ENCODE measurements at regions not wholly inside any gene's neighbourhood (a gene's known extent, or its start where the extent isn't known, plus 50 kb on each side); places are given as distances from the start of the nearest gene placed in this dataset.
A peak's percentile ranks its signal among the peaks of the same experiment; 100 is the strongest.

DNA sequence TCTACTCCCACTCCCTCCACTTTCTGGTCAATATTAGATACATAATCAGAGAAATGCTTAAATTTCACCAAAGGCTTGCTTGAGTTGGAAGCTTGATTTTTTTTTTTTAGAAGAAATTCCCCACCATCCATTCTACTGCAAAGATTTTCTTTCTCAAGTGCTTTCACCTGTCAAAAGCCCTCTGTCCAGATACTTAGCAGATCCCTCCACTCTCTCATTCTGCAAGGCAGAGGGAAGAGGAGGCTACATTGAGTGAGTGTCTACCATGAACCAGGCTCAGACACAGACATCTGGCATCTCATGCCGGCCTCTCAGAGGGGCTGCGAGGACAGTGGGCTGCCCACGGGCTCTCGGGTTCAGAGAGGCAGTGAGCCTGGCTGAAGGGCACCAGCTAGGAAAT lies 127.6 kb upstream of the GSC start:
- peaks cover 60% of the 10 kb centered on the region for H3K27me3 ChIP-seq
- DNase-seq (ENCODE audit: low read depth in 1 of 2, low spot score in 1 of 2): peak in 1 of 2 donors; percentile 34
- TF ChIP-seq, protein P1, sequence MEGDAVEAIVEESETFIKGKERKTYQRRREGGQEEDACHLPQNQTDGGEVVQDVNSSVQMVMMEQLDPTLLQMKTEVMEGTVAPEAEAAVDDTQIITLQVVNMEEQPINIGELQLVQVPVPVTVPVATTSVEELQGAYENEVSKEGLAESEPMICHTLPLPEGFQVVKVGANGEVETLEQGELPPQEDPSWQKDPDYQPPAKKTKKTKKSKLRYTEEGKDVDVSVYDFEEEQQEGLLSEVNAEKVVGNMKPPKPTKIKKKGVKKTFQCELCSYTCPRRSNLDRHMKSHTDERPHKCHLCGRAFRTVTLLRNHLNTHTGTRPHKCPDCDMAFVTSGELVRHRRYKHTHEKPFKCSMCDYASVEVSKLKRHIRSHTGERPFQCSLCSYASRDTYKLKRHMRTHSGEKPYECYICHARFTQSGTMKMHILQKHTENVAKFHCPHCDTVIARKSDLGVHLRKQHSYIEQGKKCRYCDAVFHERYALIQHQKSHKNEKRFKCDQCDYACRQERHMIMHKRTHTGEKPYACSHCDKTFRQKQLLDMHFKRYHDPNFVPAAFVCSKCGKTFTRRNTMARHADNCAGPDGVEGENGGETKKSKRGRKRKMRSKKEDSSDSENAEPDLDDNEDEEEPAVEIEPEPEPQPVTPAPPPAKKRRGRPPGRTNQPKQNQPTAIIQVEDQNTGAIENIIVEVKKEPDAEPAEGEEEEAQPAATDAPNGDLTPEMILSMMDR (IDR thresholded peaks at IDR 0.05; ENCODE audit: low read depth, low read length): no peak
- H3K27ac ChIP-seq: no peak overlapping the region
- H3K4me3 ChIP-seq: no peak overlapping the region
- H3K9me3 ChIP-seq (ENCODE audit: low read depth): no peaks in the 10 kb centered on the region
- H3K36me3 ChIP-seq: no peaks in the 10 kb centered on the region
- H3K4me1 ChIP-seq (ENCODE audit: low read depth): no peaks in the 10 kb centered on the region

DNA sequence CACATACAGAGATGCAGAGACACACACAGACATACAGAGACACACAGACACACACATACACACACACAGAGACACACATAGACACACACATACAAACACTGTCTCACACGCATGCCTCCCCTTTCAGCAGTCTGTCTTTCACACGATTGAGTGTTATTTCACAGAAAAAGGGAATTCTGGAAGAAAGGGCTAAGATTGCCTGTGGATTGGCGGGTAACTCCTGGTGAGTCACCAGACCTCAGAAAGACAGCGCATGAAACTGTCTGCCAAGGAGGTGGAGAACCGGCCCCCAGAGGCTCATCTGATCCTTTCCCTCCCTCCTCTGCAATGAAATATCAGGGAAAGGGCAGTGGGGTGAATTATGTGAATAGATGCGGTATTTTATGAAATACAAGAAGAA lies 127.2 kb upstream of the GSC start:
- H3K27ac ChIP-seq: no peak overlapping the region

DNA sequence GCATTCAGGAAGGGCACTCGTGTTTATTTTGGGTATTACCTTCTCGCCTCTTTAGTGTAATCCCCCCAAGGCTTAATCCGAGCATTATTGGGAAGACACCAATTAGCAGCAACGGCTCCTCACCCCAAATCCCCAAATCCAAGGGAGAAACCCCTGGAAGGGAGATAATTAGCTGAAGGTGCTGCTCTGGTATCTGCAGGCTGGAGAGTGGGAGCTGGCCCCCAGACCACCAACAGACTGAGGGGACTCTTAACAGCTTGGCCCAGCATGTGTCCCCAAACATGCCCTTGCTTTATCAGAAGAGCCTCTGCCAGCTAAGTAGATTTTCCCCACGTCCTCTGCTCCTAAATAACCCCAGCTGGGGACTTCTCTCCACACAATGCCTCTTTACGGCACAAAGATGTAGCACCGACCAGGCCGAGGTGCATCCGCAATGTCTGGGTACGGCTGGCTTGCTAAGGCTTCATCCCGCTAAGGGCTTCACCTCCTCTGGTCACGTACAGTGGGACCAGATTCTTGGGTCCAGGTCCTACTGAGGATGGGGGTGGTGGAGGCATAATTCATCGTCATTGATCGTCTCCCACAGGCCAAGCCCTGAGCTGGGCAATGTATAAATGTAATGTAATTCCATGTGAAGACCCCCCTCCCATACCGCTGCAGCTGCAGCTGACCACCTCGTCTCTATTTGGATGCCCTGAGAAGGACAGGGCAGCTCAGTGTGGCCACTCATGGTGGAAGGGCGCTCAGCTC lies 123.7 kb upstream of the GSC start:
- DNase-seq (ENCODE audit: low read depth in 1 of 2, low spot score in 1 of 2): no peak
- H3K27me3 ChIP-seq: peaks cover 42% of the 10 kb centered on the region

More for the DNA sequence above, 127.2 kb upstream of the GSC start:
- Histone ChIP-seq H3K9me3 (ENCODE audit: low read depth) (no peaks in the 10 kb centered on the region), H3K4me1 (ENCODE audit: low read depth) (no peaks in the 10 kb centered on the region), H3K27me3 (peaks cover 56% of the 10 kb centered on the region), H3K36me3 (no peaks in the 10 kb centered on the region), H3K4me3 (no peak overlapping the region)
- TF ChIP-seq, protein P1 (IDR thresholded peaks at IDR 0.05; ENCODE audit: low read depth, low read length): no peak
- DNase-seq (ENCODE audit: low read depth in 1 of 2, low spot score in 1 of 2): peak in 1 of 2 donors; percentile 29

DNA sequence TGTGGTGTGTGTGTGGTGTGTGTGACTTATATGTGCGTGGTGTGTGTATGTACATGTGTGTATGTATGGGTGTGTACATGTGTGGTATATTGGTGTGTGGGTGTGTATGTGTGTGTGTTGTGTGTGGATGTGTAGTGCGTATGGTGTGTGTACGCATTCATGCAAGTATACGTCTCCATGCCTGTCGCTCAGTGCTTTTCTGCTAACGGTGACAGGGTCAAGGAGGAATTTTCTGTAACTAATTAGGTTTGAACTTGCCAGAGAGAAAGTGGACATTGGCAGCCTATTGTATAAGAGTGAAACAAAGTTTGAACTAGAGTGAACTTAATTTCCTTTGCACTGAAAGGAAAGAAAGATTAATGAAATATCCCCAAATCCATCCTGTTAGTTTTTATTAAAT lies 120.9 kb upstream of the GSC start:
- Histone ChIP-seq H3K27ac (no peak overlapping the region), H3K4me3 (no peak overlapping the region), H3K27me3 (peaks cover 17% of the 10 kb centered on the region), H3K4me1 (ENCODE audit: low read depth) (no peaks in the 10 kb centered on the region), H3K36me3 (no peaks in the 10 kb centered on the region), H3K9me3 (ENCODE audit: low read depth) (no peaks in the 10 kb centered on the region)
- TF ChIP-seq, protein P1 (IDR thresholded peaks at IDR 0.05; ENCODE audit: low read depth, low read length): no peak
- no peak for DNase-seq (ENCODE audit: low read depth in 1 of 2, low spot score in 1 of 2)

More for the DNA sequence above, 123.7 kb upstream of the GSC start:
- H3K36me3 ChIP-seq: no peaks in the 10 kb centered on the region
- no peaks in the 10 kb centered on the region for H3K9me3 ChIP-seq (ENCODE audit: low read depth)
- no peak overlapping the region for H3K27ac ChIP-seq
- TF ChIP-seq, protein P1 (IDR thresholded peaks at IDR 0.05; ENCODE audit: low read depth, low read length): no peak
- no peaks in the 10 kb centered on the region for H3K4me1 ChIP-seq (ENCODE audit: low read depth)
- H3K4me3 ChIP-seq: no peak overlapping the region

DNA sequence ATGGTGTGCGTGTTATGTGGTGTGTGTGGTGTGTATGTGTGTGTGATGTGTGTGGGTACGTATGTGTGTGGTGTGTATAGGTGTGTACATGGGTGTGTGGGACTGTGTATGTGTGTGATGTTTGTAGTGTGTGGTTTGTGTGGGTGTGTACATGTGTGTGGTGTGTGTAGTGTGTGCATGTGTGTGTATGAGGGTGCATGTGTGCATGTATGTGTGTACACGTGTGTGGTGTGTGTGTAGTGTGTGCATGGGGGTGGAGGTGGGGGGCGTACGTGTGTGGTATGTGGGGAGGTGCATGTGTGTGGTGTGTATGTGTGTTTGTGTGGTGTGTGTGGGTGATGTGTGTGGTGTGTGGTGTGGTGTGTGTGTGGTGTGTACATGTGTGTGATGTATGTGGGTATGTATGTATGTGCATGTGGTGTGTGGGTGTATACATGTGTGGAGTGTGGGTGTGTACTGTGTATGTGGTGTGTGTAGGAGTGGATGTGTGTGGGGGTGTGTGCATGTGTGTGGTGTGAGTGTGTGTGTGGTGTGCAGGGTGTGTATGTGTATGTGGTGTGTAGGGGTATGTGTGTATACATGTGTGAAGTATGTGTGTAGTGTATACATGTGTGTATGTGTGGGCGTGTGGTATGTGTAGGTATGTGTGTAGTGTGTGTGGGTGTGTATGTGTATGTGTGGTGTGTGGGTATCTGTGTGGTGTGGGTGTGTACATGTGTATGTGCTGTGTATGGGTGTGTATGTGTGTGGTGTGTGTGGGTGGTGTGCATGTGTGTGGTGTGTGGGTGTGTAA lies 119.8 kb upstream of the GSC start:
- H3K4me3 ChIP-seq: no peak overlapping the region
- H3K4me1 ChIP-seq (ENCODE audit: low read depth): no peaks in the 10 kb centered on the region
- no peaks in the 10 kb centered on the region for H3K36me3 ChIP-seq
- H3K9me3 ChIP-seq (ENCODE audit: low read depth): no peaks in the 10 kb centered on the region
- TF ChIP-seq, protein P1 (IDR thresholded peaks at IDR 0.05; ENCODE audit: low read depth, low read length): no peak
- peaks cover 17% of the 10 kb centered on the region for H3K27me3 ChIP-seq
- DNase-seq (ENCODE audit: low read depth in 1 of 2, low spot score in 1 of 2): no peak
- no peak overlapping the region for H3K27ac ChIP-seq

Data from cardiac muscle cell (in vitro differentiated cells and primary cell).